ENCODE measurements at regions not wholly inside any gene's neighbourhood (a gene's known extent, or its start where the extent isn't known, plus 50 kb on each side); places are given as distances from the start of the nearest gene placed in this dataset.

DNA sequence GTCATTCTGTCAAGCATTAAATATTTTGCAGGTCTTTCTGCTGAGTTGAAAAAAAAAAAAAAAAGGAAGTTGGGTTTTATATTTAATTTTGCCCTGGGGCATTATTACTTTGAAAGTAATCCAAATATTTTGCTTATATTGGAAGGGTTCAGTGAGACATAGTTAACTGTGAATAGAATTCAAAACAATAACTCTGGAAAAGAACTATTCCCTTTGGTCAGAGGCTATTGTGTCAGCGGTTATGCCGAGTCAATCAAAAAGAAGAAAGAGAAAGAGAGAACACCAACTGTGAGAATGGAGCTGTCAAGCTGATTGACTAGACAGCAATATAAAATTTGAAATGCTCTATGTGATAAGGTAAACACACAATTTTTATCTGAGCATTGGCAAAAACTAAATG, 761.7 kb downstream of the ADGRL2 start:
- peak; percentile 23 for DNase-seq (ENCODE audit: low spot score)
- TF ChIP-seq EZH2 (IDR thresholded peaks at IDR 0.05) (no peak), EZH2phosphoT487 (IDR thresholded peaks at IDR 0.05) (no peak)
- TF ChIP-seq, protein P1, sequence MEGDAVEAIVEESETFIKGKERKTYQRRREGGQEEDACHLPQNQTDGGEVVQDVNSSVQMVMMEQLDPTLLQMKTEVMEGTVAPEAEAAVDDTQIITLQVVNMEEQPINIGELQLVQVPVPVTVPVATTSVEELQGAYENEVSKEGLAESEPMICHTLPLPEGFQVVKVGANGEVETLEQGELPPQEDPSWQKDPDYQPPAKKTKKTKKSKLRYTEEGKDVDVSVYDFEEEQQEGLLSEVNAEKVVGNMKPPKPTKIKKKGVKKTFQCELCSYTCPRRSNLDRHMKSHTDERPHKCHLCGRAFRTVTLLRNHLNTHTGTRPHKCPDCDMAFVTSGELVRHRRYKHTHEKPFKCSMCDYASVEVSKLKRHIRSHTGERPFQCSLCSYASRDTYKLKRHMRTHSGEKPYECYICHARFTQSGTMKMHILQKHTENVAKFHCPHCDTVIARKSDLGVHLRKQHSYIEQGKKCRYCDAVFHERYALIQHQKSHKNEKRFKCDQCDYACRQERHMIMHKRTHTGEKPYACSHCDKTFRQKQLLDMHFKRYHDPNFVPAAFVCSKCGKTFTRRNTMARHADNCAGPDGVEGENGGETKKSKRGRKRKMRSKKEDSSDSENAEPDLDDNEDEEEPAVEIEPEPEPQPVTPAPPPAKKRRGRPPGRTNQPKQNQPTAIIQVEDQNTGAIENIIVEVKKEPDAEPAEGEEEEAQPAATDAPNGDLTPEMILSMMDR (IDR thresholded peaks at IDR 0.05) = no peak
- H4K20me1 ChIP-seq (ENCODE audit: low read depth) = no peaks in the 10 kb centered on the region
- peaks cover 46% of the 10 kb centered on the region for H3K4me1 Mint-ChIP-seq
- H3K27me3 Mint-ChIP-seq (ENCODE audit: insufficient read depth, low read depth) = no peaks in the 10 kb centered on the region
- H3K4me1 ChIP-seq = peaks cover 29% of the 10 kb centered on the region
- H3K4me3 ChIP-seq = no peak overlapping the region
- no peaks in the 10 kb centered on the region for H3K36me3 Mint-ChIP-seq
- no peaks in the 10 kb centered on the region for H3K27me3 ChIP-seq
- H3K36me3 ChIP-seq = no peaks in the 10 kb centered on the region
- no peaks in the 10 kb centered on the region for H3F3A ChIP-seq (ENCODE audit: low read depth)
- H2AFZ ChIP-seq (replicated peaks) = no peak overlapping the region
- no peaks in the 10 kb centered on the region for H3K9me3 Mint-ChIP-seq
- H3K9ac ChIP-seq = no peak overlapping the region
- H3K9me3 ChIP-seq (ENCODE audit: low read depth) = no peaks in the 10 kb centered on the region
- H3K4me2 ChIP-seq = peak overlapping the region; percentile 5
- H3K27ac ChIP-seq = no peak overlapping the region
- H3K4me3 Mint-ChIP-seq = no peak overlapping the region
- H3K79me2 ChIP-seq (ENCODE audit: low read depth) = no peaks in the 10 kb centered on the region
- H3K27ac Mint-ChIP-seq = no peak overlapping the region

DNA sequence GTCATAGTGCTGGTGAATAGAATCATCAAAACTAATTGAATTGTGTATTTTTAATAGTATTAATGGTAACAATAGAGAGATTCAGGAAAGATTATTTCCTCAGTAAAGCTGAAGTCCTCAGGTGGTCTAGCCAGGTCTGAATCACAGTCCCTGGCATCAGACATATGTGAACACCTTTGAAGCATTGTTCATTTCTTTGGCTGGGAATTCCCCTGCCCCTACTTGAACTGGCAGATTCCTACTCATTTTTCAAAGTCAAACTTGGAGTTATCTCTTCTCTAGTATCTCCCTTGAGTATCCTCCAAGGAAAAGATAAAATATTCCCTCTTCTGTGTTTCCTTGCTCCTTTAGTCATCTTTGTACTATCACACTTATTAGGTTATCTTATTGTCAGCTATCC, 759.8 kb downstream of the ADGRL2 start:
- DNase-seq (ENCODE audit: low spot score) = no peak
- no peaks in the 10 kb centered on the region for H3K36me3 ChIP-seq
- peaks cover 28% of the 10 kb centered on the region for H3K4me1 ChIP-seq
- H3K79me2 ChIP-seq (ENCODE audit: low read depth) = no peaks in the 10 kb centered on the region
- Mint-ChIP-seq H3K27me3 (ENCODE audit: insufficient read depth, low read depth) (peaks cover 2% of the 10 kb centered on the region), H3K36me3 (no peaks in the 10 kb centered on the region), H3K4me3 (no peak overlapping the region), H3K9me3 (no peaks in the 10 kb centered on the region), H3K27ac (no peak overlapping the region), H3K4me1 (peaks cover 35% of the 10 kb centered on the region)
- H2AFZ ChIP-seq (replicated peaks) = no peak overlapping the region
- no peak overlapping the region for H3K9ac ChIP-seq
- TF ChIP-seq EZH2phosphoT487 (IDR thresholded peaks at IDR 0.05) (no peak), EZH2 (IDR thresholded peaks at IDR 0.05) (no peak)
- TF ChIP-seq, protein P1 (IDR thresholded peaks at IDR 0.05) = no peak
- H3K27me3 ChIP-seq = no peaks in the 10 kb centered on the region
- no peaks in the 10 kb centered on the region for H3F3A ChIP-seq (ENCODE audit: low read depth)
- no peaks in the 10 kb centered on the region for H3K9me3 ChIP-seq (ENCODE audit: low read depth)
- H3K4me2 ChIP-seq = no peak overlapping the region
- no peaks in the 10 kb centered on the region for H4K20me1 ChIP-seq (ENCODE audit: low read depth)
- no peak overlapping the region for H3K27ac ChIP-seq
- no peak overlapping the region for H3K4me3 ChIP-seq

DNA sequence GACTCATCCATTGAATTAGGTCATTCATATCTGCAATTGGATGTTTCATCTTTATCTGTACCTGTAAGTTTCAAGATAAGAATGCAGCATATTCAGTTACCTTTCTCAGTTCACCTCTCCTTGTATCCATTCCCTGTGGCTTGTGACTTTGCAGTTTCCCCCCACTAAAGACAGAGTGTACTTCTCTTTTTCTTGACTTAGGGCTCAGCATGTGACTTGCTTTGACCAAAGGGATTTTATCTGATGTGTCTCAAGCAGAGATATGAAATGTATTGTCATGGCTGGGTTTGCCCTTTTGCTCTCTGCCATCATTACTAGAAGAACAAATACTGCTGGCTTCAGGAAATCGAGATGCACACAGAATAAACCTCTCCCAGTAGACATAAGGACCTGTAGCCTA, 754.8 kb downstream of the ADGRL2 start:
- Histone ChIP-seq H3K4me2 (no peak overlapping the region), H3K4me3 (no peak overlapping the region), H3K9me3 (ENCODE audit: low read depth) (no peaks in the 10 kb centered on the region), H3K79me2 (ENCODE audit: low read depth) (no peaks in the 10 kb centered on the region), H2AFZ (replicated peaks) (no peak overlapping the region), H3K27me3 (no peaks in the 10 kb centered on the region), H3K36me3 (no peaks in the 10 kb centered on the region), H3K9ac (no peak overlapping the region), H3K27ac (no peak overlapping the region), H3F3A (ENCODE audit: low read depth) (no peaks in the 10 kb centered on the region), H3K4me1 (no peaks in the 10 kb centered on the region), H4K20me1 (ENCODE audit: low read depth) (no peaks in the 10 kb centered on the region)
- Mint-ChIP-seq H3K4me3 (no peak overlapping the region), H3K27me3 (ENCODE audit: insufficient read depth, low read depth) (peaks cover 2% of the 10 kb centered on the region), H3K4me1 (no peaks in the 10 kb centered on the region), H3K27ac (no peak overlapping the region), H3K36me3 (no peaks in the 10 kb centered on the region), H3K9me3 (no peaks in the 10 kb centered on the region)
- DNase-seq (ENCODE audit: low spot score) = no peak
- TF ChIP-seq EZH2phosphoT487 (IDR thresholded peaks at IDR 0.05) (no peak), EZH2 (IDR thresholded peaks at IDR 0.05) (no peak)

DNA sequence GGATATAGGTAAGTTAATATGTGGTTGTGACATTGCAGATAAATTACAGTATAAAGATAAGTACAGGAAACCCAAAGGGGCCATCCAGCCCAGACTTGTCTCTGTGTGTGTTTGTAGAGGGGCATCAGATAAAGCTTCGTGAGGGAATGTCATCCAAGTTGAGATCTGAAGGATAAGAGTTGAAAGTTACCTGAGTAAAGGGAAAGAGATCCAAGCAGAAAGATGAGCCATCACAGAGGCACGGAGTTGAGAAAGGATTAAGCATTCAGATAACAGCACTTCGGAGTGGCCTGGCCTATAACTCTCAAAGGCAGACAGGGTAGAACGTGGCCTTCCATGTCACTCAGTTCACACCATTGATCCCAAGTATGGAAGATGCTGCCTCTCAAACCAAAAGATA, 749.1 kb downstream of the ADGRL2 start:
- TF ChIP-seq EZH2 (IDR thresholded peaks at IDR 0.05) (no peak), EZH2phosphoT487 (IDR thresholded peaks at IDR 0.05) (no peak)
- TF ChIP-seq, protein P1 (IDR thresholded peaks at IDR 0.05) = no peak

More for the DNA sequence above, 749.1 kb downstream of the ADGRL2 start:
- Mint-ChIP-seq H3K4me3 (no peak overlapping the region), H3K4me1 (no peaks in the 10 kb centered on the region), H3K27ac (no peak overlapping the region), H3K36me3 (no peaks in the 10 kb centered on the region), H3K27me3 (ENCODE audit: insufficient read depth, low read depth) (no peaks in the 10 kb centered on the region), H3K9me3 (peaks cover 16% of the 10 kb centered on the region)
- no peak for DNase-seq (ENCODE audit: low spot score)
- H3K36me3 ChIP-seq = no peaks in the 10 kb centered on the region
- H3K4me1 ChIP-seq = no peaks in the 10 kb centered on the region
- H3K4me2 ChIP-seq = no peak overlapping the region
- no peaks in the 10 kb centered on the region for H4K20me1 ChIP-seq (ENCODE audit: low read depth)
- no peaks in the 10 kb centered on the region for H3K9me3 ChIP-seq (ENCODE audit: low read depth)
- no peak overlapping the region for H3K9ac ChIP-seq
- H2AFZ ChIP-seq (replicated peaks) = no peak overlapping the region
- no peaks in the 10 kb centered on the region for H3K79me2 ChIP-seq (ENCODE audit: low read depth)
- H3K27me3 ChIP-seq = no peaks in the 10 kb centered on the region
- no peak overlapping the region for H3K4me3 ChIP-seq
- H3K27ac ChIP-seq = no peak overlapping the region
- no peaks in the 10 kb centered on the region for H3F3A ChIP-seq (ENCODE audit: low read depth)
